IMR-90 (cell line): ENCODE measurements at regions not wholly inside any gene's neighbourhood (a gene's known extent, or its start where the extent isn't known, plus 50 kb on each side); places are given as distances from the start of the nearest gene placed in this dataset.

Experiments used
- ATAC-seq: fragments of 200-7000 bp; cut with Tn5 transposase; 2 replicates; pipeline ENCODE4 v1.9.1; 2020; ENCODE audit warnings: low read depth, mild to moderate bottlenecking, moderate library complexity
- BruUV-seq: library from RNA; stranded (reverse); fragments of 400-500 nt; replicated peaks from 2 replicates; lab custom pipeline; 2021; lab: Mats Ljungman, UMichigan
- CTCF ChIA-PET: fragments of 300-600 bp; formaldehyde crosslinking; extraction: SDS; loops from one replicate; lab custom pipeline; 2021; ENCODE audit warnings: antibody characterized with exemption; lab: Yijun Ruan, JAX
- POLR2A ChIA-PET: fragments of 300-600 bp; sonication (Branson Sonifier 250); formaldehyde crosslinking; loops from one replicate; lab custom pipeline; 2022; ENCODE audit warnings: antibody characterized with exemption; ENCODE audit not compliant: unreplicated experiment; lab: Charles Lee
- DNase-seq: peaks from one replicate; pipeline ENCODE4 v3.0.0; 2013
- H2AFZ ChIP-seq: replicated peaks from 2 replicates; pipeline ENCODE3; 2013; ENCODE audit warnings: low read length, mild to moderate bottlenecking; ENCODE audit not compliant: poor library complexity
- H2AK5ac ChIP-seq: 2 replicates; pipeline ENCODE4 v1.6.1; 2013; ENCODE audit warnings: low read depth, low read length, inconsistent platforms
- H2AK9ac ChIP-seq: replicated peaks from 2 replicates; pipeline ENCODE3; 2013; ENCODE audit warnings: mild to moderate bottlenecking, low read depth, low read length, moderate library complexity; ENCODE audit not compliant: poor library complexity
- H2BK120ac ChIP-seq: 2 replicates; pipeline ENCODE4 v1.6.1; 2013; ENCODE audit warnings: low read depth, low read length, inconsistent platforms
- H2BK15ac ChIP-seq: 3 replicates; pipeline ENCODE4 v1.6.1; 2013; ENCODE audit warnings: low read depth, low read length, inconsistent platforms
- H2BK20ac ChIP-seq: 2 replicates; pipeline ENCODE4 v1.6.1; 2013; ENCODE audit warnings: low read depth, mild to moderate bottlenecking, inconsistent platforms, low read length, moderate library complexity
- H2BK5ac ChIP-seq: 2 replicates; pipeline ENCODE4 v1.6.1; 2013; ENCODE audit warnings: mild to moderate bottlenecking, low read depth, low read length, inconsistent platforms; ENCODE audit not compliant: poor library complexity, severe bottlenecking
- H3K14ac ChIP-seq: replicated peaks from 2 replicates; pipeline ENCODE4 v1.6.1; 2013; ENCODE audit warnings: low read depth, low read length, inconsistent platforms
- H3K18ac ChIP-seq: 2 replicates; pipeline ENCODE4 v1.6.1; 2013; ENCODE audit warnings: low read depth, low read length, control low read depth
- H3K23ac ChIP-seq: 2 replicates; pipeline ENCODE4 v1.6.1; 2013; ENCODE audit warnings: low read depth, low read length, inconsistent platforms
- H3K27ac ChIP-seq: 2 replicates; pipeline ENCODE4 v1.5.1; 2013; ENCODE audit warnings: mild to moderate bottlenecking, control low read depth, low read length; ENCODE audit not compliant: insufficient read depth
- H3K27me3 ChIP-seq: 2 replicates; pipeline ENCODE4 v1.6.1; 2013; ENCODE audit warnings: low read length; ENCODE audit not compliant: control insufficient read depth, insufficient read depth
- H3K36me3 ChIP-seq: 2 replicates; pipeline ENCODE4 v1.6.1; 2013; ENCODE audit warnings: low read length, mixed read lengths; ENCODE audit not compliant: control insufficient read depth, insufficient read depth
- H3K4ac ChIP-seq: 2 replicates; pipeline ENCODE4 v1.6.1; 2013; ENCODE audit warnings: low read depth, low read length, inconsistent platforms
- H3K4me1 ChIP-seq: 2 replicates; pipeline ENCODE4 v1.6.1; 2013; ENCODE audit warnings: low read length, mixed read lengths; ENCODE audit not compliant: control insufficient read depth, insufficient read depth
- H3K4me2 ChIP-seq: 2 replicates; pipeline ENCODE4 v1.6.1; 2013; ENCODE audit warnings: low read depth, mild to moderate bottlenecking, control low read depth, low read length, moderate library complexity
- H3K4me3 ChIP-seq: 2 replicates; pipeline ENCODE4 v1.5.1; 2013; ENCODE audit warnings: low read depth, mild to moderate bottlenecking, control low read depth, low read length, moderate library complexity; ENCODE audit not compliant: insufficient read depth
- H3K56ac ChIP-seq: 2 replicates; pipeline ENCODE4 v1.6.1; 2013; ENCODE audit warnings: low read length, inconsistent platforms; ENCODE audit not compliant: insufficient read depth; ENCODE audit errors: extremely low read depth
- H3K79me1 ChIP-seq, 2 experiments: 2 replicates each; pipeline ENCODE4 v1.6.1; 2013; ENCODE audit warnings: low read length in 2 of 2, inconsistent platforms in 1 of 2, low read depth in 1 of 2
- H3K9ac ChIP-seq: 2 replicates; pipeline ENCODE4 v1.6.1; 2013; ENCODE audit warnings: low read depth, low read length, control low read depth
- H3K9me1 ChIP-seq: 2 replicates; pipeline ENCODE4 v1.6.1; 2013; ENCODE audit warnings: low read length, inconsistent platforms; ENCODE audit not compliant: insufficient read depth
- H3K9me3 ChIP-seq: 2 replicates; pipeline ENCODE4 v1.6.1; 2013; ENCODE audit warnings: low read length; ENCODE audit not compliant: control insufficient read depth, insufficient read depth
- H4K20me1 ChIP-seq: 2 replicates; pipeline ENCODE4 v1.6.1; 2013; ENCODE audit warnings: low read length, inconsistent platforms; ENCODE audit not compliant: insufficient read depth
- H4K5ac ChIP-seq: 2 replicates; pipeline ENCODE4 v1.6.1; 2013; ENCODE audit warnings: mild to moderate bottlenecking, low read depth, low read length, control low read depth
- H4K8ac ChIP-seq, 2 experiments: 2 replicates each; pipeline ENCODE4 v1.6.1; 2013; ENCODE audit warnings: low read depth in 2 of 2, low read length in 2 of 2, control low read depth in 1 of 2, inconsistent platforms in 1 of 2
- H4K91ac ChIP-seq: 2 replicates; pipeline ENCODE4 v1.6.1; 2013; ENCODE audit warnings: low read depth, low read length, inconsistent platforms; ENCODE audit not compliant: insufficient read depth
- BHLHE40 ChIP-seq: fragments of 150-350 bp; IDR thresholded peaks from 2 replicates; pipeline ENCODE4 v1.6.1; 2016; ENCODE audit warnings: mild to moderate bottlenecking, low read depth, low read length
- CEBPB ChIP-seq: IDR thresholded peaks from 2 replicates; pipeline ENCODE4 v1.6.1; 2012; ENCODE audit warnings: low read depth, low read length, improper control_type of control experiment
- CHD1 ChIP-seq: IDR thresholded peaks from 2 replicates; pipeline ENCODE4 v1.6.1; 2012; ENCODE audit warnings: low read depth, low read length, improper control_type of control experiment
- ELK1 ChIP-seq: fragments of 150-350 bp; IDR thresholded peaks from 2 replicates; pipeline ENCODE4 v1.6.1; 2016; ENCODE audit warnings: low read depth, mild to moderate bottlenecking, low read length, moderate library complexity, borderline replicate concordance
- FOS ChIP-seq: fragments of 150-350 bp; IDR thresholded peaks from 2 replicates; pipeline ENCODE4 v1.6.1; 2016; ENCODE audit warnings: low read depth, low read length
- MAFK ChIP-seq: IDR thresholded peaks from 2 replicates; pipeline ENCODE4 v1.6.1; 2012; ENCODE audit warnings: low read depth, low read length, improper control_type of control experiment
- MAZ ChIP-seq: IDR thresholded peaks from 2 replicates; pipeline ENCODE4 v1.6.1; 2012; ENCODE audit warnings: low read depth, mild to moderate bottlenecking, low read length, improper control_type of control experiment, moderate library complexity, borderline replicate concordance
- MXI1 ChIP-seq: IDR thresholded peaks from 2 replicates; pipeline ENCODE4 v1.6.1; 2012; ENCODE audit warnings: low read depth, mild to moderate bottlenecking, low read length, moderate library complexity, borderline replicate concordance
- NFE2L2 ChIP-seq: fragments of 150-350 bp; IDR thresholded peaks from 2 replicates; pipeline ENCODE4 v1.6.1; 2016; ENCODE audit warnings: low read depth, mild to moderate bottlenecking, low read length
- POLR2A ChIP-seq: IDR thresholded peaks from 2 replicates; pipeline ENCODE4 v1.6.1; 2012; ENCODE audit warnings: mild to moderate bottlenecking, low read depth, low read length
- RAD21 ChIP-seq: IDR thresholded peaks from 2 replicates; pipeline ENCODE4 v1.6.1; 2012; ENCODE audit warnings: low read length, improper control_type of control experiment
- RCOR1 ChIP-seq: IDR thresholded peaks from 2 replicates; pipeline ENCODE4 v1.6.1; 2012; ENCODE audit warnings: mild to moderate bottlenecking, low read length, improper control_type of control experiment; ENCODE audit not compliant: insufficient replicate concordance
- RFX5 ChIP-seq: IDR thresholded peaks from 2 replicates; pipeline ENCODE4 v1.8.0; 2012; ENCODE audit warnings: low read depth, mild to moderate bottlenecking, low read length, moderate library complexity
- SMC3 ChIP-seq: fragments of 150-350 bp; IDR thresholded peaks from 2 replicates; pipeline ENCODE4 v1.6.1; 2016; ENCODE audit warnings: low read depth, mild to moderate bottlenecking, antibody characterized with exemption, low read length, moderate library complexity
- USF2 ChIP-seq: fragments of 150-350 bp; IDR thresholded peaks from 2 replicates; pipeline ENCODE4 v1.6.1; 2017; ENCODE audit warnings: mild to moderate bottlenecking, antibody characterized with exemption, low read length, low read depth
- WGBS, 2 experiments: methylation state at CpG; one replicate each; pipeline versions ENCODE4 v1.1.5 to v1.1.7; 2013; ENCODE audit warnings: missing lambda C conversion rate in 2 of 2; ENCODE audit not compliant: insufficient read length in 1 of 2; ENCODE audit errors: extremely low coverage in 2 of 2; 5-methylcytosine and 5-hydroxymethylcytosine counted together
- dilution Hi-C: fragments of 300-500 bp; cut with HindIII; formaldehyde crosslinking; loops from one replicate; pipeline ENCODE4 v1.14.3; 2018; ENCODE audit warnings: low sequenced_read_pairs; ENCODE audit not compliant: unreplicated experiment
- in situ Hi-C: fragments of 300-500 bp; cut with MboI; formaldehyde crosslinking; loops from 3 replicates; pipeline ENCODE4 v1.14.3; 2019; ENCODE audit warnings: low sequenced_read_pairs, inconsistent platforms, mixed read lengths
- intact Hi-C: fragments of 100-400 bp; cut with micrococcal nuclease; formaldehyde crosslinking; loops from 2 replicates; pipeline ENCODE4 v1.10.0; 2022
- TF ChIP-seq, protein P1 (sequence below): conservative IDR thresholded peaks from 2 replicates; pipeline ENCODE4 v1.5.1; 2012; ENCODE audit warnings: mild to moderate bottlenecking, low read depth, low read length, improper control_type of control experiment

DNA sequence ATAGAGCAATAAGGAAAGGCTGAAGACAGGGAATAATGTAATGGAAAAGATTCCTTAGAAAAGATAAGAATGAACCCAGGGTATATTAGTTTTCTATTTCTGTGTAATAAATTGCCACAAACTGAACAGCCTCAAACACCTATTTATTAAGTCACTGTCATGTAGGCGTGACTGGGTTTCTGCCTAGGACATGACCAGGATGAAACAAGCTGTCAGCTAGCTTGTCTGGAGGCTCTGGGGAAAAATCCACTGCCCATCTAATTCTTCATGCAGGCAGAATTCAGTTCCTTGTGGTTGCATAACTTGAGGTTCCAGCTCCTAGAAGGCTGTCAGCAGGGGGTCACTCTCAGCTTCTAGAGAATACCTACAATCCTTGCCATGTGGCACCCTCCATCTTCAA lies 277.7 kb downstream of the TMA16 start:
- Histone ChIP-seq H3K4ac (no peak overlapping the region), H3K9me3 (no peaks in the 10 kb centered on the region), H3K4me1 (no peaks in the 10 kb centered on the region), H2BK5ac (no peak overlapping the region), H3K9ac (no peak overlapping the region), H3K4me2 (no peak overlapping the region), H2AK9ac (no peak overlapping the region), H3K56ac (no peak overlapping the region), H3K18ac (no peak overlapping the region), H3K79me1 (no peaks in the 10 kb centered on the region), H3K27me3 (no peaks in the 10 kb centered on the region), H2AFZ (no peak overlapping the region), H2AK5ac (no peak overlapping the region), H4K91ac (no peak overlapping the region), H2BK120ac (no peak overlapping the region), H3K27ac (no peak overlapping the region), H4K20me1 (no peaks in the 10 kb centered on the region), H3K14ac (no peak overlapping the region), H3K36me3 (no peaks in the 10 kb centered on the region), H4K8ac (no peak overlapping the region), H3K9me1 (no peaks in the 10 kb centered on the region), H4K5ac (no peak overlapping the region), H2BK15ac (no peak overlapping the region), H3K4me3 (no peak overlapping the region), H3K23ac (no peak overlapping the region), H2BK20ac (no peak overlapping the region)
- BruUV-seq, result no TSS peak
- TF ChIP-seq, protein P1, sequence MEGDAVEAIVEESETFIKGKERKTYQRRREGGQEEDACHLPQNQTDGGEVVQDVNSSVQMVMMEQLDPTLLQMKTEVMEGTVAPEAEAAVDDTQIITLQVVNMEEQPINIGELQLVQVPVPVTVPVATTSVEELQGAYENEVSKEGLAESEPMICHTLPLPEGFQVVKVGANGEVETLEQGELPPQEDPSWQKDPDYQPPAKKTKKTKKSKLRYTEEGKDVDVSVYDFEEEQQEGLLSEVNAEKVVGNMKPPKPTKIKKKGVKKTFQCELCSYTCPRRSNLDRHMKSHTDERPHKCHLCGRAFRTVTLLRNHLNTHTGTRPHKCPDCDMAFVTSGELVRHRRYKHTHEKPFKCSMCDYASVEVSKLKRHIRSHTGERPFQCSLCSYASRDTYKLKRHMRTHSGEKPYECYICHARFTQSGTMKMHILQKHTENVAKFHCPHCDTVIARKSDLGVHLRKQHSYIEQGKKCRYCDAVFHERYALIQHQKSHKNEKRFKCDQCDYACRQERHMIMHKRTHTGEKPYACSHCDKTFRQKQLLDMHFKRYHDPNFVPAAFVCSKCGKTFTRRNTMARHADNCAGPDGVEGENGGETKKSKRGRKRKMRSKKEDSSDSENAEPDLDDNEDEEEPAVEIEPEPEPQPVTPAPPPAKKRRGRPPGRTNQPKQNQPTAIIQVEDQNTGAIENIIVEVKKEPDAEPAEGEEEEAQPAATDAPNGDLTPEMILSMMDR, result no peak
- TF ChIP-seq RFX5, result no peak
- TF ChIP-seq POLR2A, result no peak
- no peak for TF ChIP-seq SMC3
- TF ChIP-seq RAD21, result no peak
- no peak for TF ChIP-seq BHLHE40
- no peak for TF ChIP-seq NFE2L2
- no peak for TF ChIP-seq MAFK
- TF ChIP-seq ELK1, result no peak
- TF ChIP-seq CEBPB, result no peak
- no peak for TF ChIP-seq RCOR1
- TF ChIP-seq CHD1, result no peak
- no peak for TF ChIP-seq MAZ
- no peak for TF ChIP-seq FOS
- TF ChIP-seq USF2, result no peak
- TF ChIP-seq MXI1, result no peak
- intact Hi-C loops, result no loop called here
- dilution Hi-C loops, result no loop called here
- no CpG with 5 or more reads among the region's 1 CpG for WGBS, 2 experiments
- ATAC-seq, result no peak
- in situ Hi-C loops, result no loop called here
- ChIA-PET POLR2A (no interaction called here), CTCF (no interaction called here)
- DNase-seq, result no peak
